ENCODE measurements at regions not wholly inside any gene's neighbourhood (a gene's known extent, or its start where the extent isn't known, plus 50 kb on each side); places are given as distances from the start of the nearest gene placed in this dataset.

- H3K9me3 ChIP-seq = no peaks in the 10 kb centered on the region
- H3K27ac ChIP-seq = no peak overlapping the region
- no peaks in the 10 kb centered on the region for H3K27me3 ChIP-seq (ENCODE audit: low read depth)
- no peaks in the 10 kb centered on the region for H3K4me1 ChIP-seq
- TF ChIP-seq CTCF (IDR thresholded peaks at IDR 0.05) = no peak
- intact Hi-C loops (cut with DNase I) = no loop called here
- H3K36me3 ChIP-seq = no peaks in the 10 kb centered on the region
- DNase-seq = no peak
- no peak overlapping the region for H3K4me3 ChIP-seq
- no peak for ATAC-seq
These were observed 503.8 kb upstream of the PLXNA2 start for GRCh38 chr1:208747979-208748378.

- intact Hi-C loops (cut with DNase I) = no loop called here
- Histone ChIP-seq H3K4me3 (no peak overlapping the region), H3K36me3 (no peaks in the 10 kb centered on the region), H3K4me1 (no peaks in the 10 kb centered on the region), H3K27me3 (ENCODE audit: low read depth) (no peaks in the 10 kb centered on the region), H3K27ac (no peak overlapping the region), H3K9me3 (no peaks in the 10 kb centered on the region)
- TF ChIP-seq CTCF (IDR thresholded peaks at IDR 0.05) = no peak
- DNase-seq (no peak), ATAC-seq (no peak)
These were observed 504.4 kb upstream of the PLXNA2 start for GRCh38 chr1:208748387-208749165.

GRCh38 chr1:208756339-208756981, 512.3 kb upstream of the PLXNA2 start:
- Histone ChIP-seq H3K4me1 (no peaks in the 10 kb centered on the region), H3K27ac (no peak overlapping the region), H3K27me3 (ENCODE audit: low read depth) (no peaks in the 10 kb centered on the region), H3K4me3 (no peak overlapping the region), H3K36me3 (no peaks in the 10 kb centered on the region), H3K9me3 (no peaks in the 10 kb centered on the region)
- DNase-seq (no peak), ATAC-seq (no peak)
- no peak for TF ChIP-seq CTCF (IDR thresholded peaks at IDR 0.05)
- intact Hi-C loops (cut with DNase I) = no loop called here

- Histone ChIP-seq H3K4me3 (no peak overlapping the region), H3K9me3 (no peaks in the 10 kb centered on the region), H3K27me3 (ENCODE audit: low read depth) (no peaks in the 10 kb centered on the region), H3K4me1 (no peaks in the 10 kb centered on the region), H3K36me3 (no peaks in the 10 kb centered on the region), H3K27ac (no peak overlapping the region)
- no peak for ATAC-seq
- TF ChIP-seq CTCF (IDR thresholded peaks at IDR 0.05) = no peak
- intact Hi-C loops (cut with DNase I) = no loop called here
- DNase-seq = no peak
These were observed 513.7 kb upstream of the PLXNA2 start for GRCh38 chr1:208757846-208758245.

GRCh38 chr1:208759255-208759654, 515.1 kb upstream of the PLXNA2 start:
- no peak for TF ChIP-seq CTCF (IDR thresholded peaks at IDR 0.05)
- H3K9me3 ChIP-seq = no peaks in the 10 kb centered on the region
- no peak for DNase-seq
- H3K4me3 ChIP-seq = no peak overlapping the region
- no peaks in the 10 kb centered on the region for H3K36me3 ChIP-seq
- ATAC-seq = no peak
- no peak overlapping the region for H3K27ac ChIP-seq
- H3K4me1 ChIP-seq = no peaks in the 10 kb centered on the region
- H3K27me3 ChIP-seq (ENCODE audit: low read depth) = no peaks in the 10 kb centered on the region
- intact Hi-C loops (cut with DNase I) = no loop called here

Measured in lower lobe of right lung (tissue), 2 donors.